ENCODE measurements at regions not wholly inside any gene's neighbourhood (a gene's known extent, or its start where the extent isn't known, plus 50 kb on each side); places are given as distances from the start of the nearest gene placed in this dataset.

DNA sequence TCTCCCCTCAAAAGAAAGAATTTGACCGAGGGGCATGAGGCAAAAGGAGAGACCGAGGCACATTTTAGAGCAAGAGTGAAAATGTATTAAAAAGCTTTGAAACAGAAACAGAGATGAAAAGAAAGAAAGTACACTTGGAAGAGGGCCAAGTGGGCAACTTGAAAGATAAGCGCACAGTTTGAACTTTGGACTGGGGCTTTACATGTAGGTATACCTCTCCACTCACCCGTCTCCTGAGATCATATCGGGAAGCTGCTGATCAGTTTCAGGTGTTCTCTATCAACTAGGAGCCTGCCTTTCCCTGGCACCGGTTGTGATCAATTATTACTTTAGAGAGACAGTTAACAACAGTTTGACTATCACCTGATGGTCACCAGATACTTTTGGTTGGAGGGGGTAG is 2666.5 kb downstream of the ARAP2 start:
- Histone ChIP-seq H3K4me2 (ENCODE audit: low read depth, low read length, poor library complexity, severe bottlenecking) (no peak overlapping the region), H3K9me2 (replicated peaks; ENCODE audit: low read depth, low read length) (no peaks in the 10 kb centered on the region), H3K9ac (ENCODE audit: low read depth, low read length, poor library complexity, severe bottlenecking) (no peak overlapping the region), H3K36me3 (ENCODE audit: insufficient read depth, low read length) (no peaks in the 10 kb centered on the region), H3K4me1 (ENCODE audit: insufficient read depth, low read length, poor library complexity, severe bottlenecking) (no peaks in the 10 kb centered on the region), H4K20me1 (ENCODE audit: insufficient read depth, low read length, poor library complexity, severe bottlenecking) (no peaks in the 10 kb centered on the region), H3K79me2 (ENCODE audit: insufficient read depth, low read length) (no peaks in the 10 kb centered on the region), H3F3A (ENCODE audit: low read depth) (no peaks in the 10 kb centered on the region), H3K27me3 (ENCODE audit: insufficient read depth, low read length, poor library complexity, severe bottlenecking) (no peaks in the 10 kb centered on the region), H2AFZ (ENCODE audit: low read length) (no peak overlapping the region), H3K9me3 (ENCODE audit: insufficient read depth, low read depth, low read length) (no peaks in the 10 kb centered on the region), H3K4me3 (ENCODE audit: low read length, poor library complexity, severe bottlenecking) (no peak overlapping the region)
- TF ChIP-seq CTCF (conservative IDR thresholded peaks at IDR 0.05; ENCODE audit: low read length): no peak
- no peak for TF ChIP-seq EZH2phosphoT487 (IDR thresholded peaks at IDR 0.05; ENCODE audit: borderline replicate concordance)

DNA sequence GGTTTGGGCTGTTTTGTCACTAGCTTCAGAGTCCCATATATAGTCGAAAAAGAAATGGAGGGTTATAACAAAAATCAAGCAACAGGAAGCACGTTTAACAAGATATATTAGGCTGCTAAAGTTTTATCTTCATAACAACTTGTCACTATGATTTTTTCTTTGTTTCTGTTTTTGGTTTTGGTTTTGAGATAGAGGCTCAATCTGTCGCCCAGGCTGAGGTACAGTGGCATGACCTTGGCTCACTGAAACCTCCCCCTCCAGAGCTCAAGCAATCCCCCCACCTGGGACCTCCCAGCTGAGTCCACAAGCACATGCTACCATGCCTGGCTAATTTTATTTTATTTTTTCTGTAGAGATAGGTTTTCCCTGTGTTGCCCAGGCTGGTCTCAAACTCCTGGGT is 2664.4 kb downstream of the ARAP2 start:
- Histone ChIP-seq H3K9me3 (ENCODE audit: insufficient read depth, low read depth, low read length) (no peaks in the 10 kb centered on the region), H3K4me2 (ENCODE audit: low read depth, low read length, poor library complexity, severe bottlenecking) (no peak overlapping the region), H3K27me3 (ENCODE audit: insufficient read depth, low read length, poor library complexity, severe bottlenecking) (no peaks in the 10 kb centered on the region), H3F3A (ENCODE audit: low read depth) (no peaks in the 10 kb centered on the region), H3K4me1 (ENCODE audit: insufficient read depth, low read length, poor library complexity, severe bottlenecking) (no peaks in the 10 kb centered on the region), H4K20me1 (ENCODE audit: insufficient read depth, low read length, poor library complexity, severe bottlenecking) (no peaks in the 10 kb centered on the region), H3K4me3 (ENCODE audit: low read length, poor library complexity, severe bottlenecking) (no peak overlapping the region), H2AFZ (ENCODE audit: low read length) (no peak overlapping the region), H3K36me3 (ENCODE audit: insufficient read depth, low read length) (no peaks in the 10 kb centered on the region), H3K9ac (ENCODE audit: low read depth, low read length, poor library complexity, severe bottlenecking) (no peak overlapping the region), H3K9me2 (replicated peaks; ENCODE audit: low read depth, low read length) (no peaks in the 10 kb centered on the region), H3K79me2 (ENCODE audit: insufficient read depth, low read length) (no peaks in the 10 kb centered on the region)
- TF ChIP-seq EZH2phosphoT487 (IDR thresholded peaks at IDR 0.05; ENCODE audit: borderline replicate concordance): no peak
- TF ChIP-seq CTCF (conservative IDR thresholded peaks at IDR 0.05; ENCODE audit: low read length): no peak

- peaks cover 12% of the 10 kb centered on the region; the same call in 1 of the 2 replicates for H3K9me3 ChIP-seq (ENCODE audit: insufficient read depth, low read depth, low read length)
- no peak overlapping the region for H3K9ac ChIP-seq (ENCODE audit: low read depth, low read length, poor library complexity, severe bottlenecking)
- no peak for TF ChIP-seq CTCF (conservative IDR thresholded peaks at IDR 0.05; ENCODE audit: low read length)
- TF ChIP-seq EZH2phosphoT487 (IDR thresholded peaks at IDR 0.05; ENCODE audit: borderline replicate concordance): no peak
Observed at GRCh38 chr4:33592701-33593100, 2651.6 kb downstream of the ARAP2 start.

More at GRCh38 chr4:33592701-33593100, 2651.6 kb downstream of the ARAP2 start:
- Histone ChIP-seq H4K20me1 (ENCODE audit: insufficient read depth, low read length, poor library complexity, severe bottlenecking) (no peaks in the 10 kb centered on the region), H3K9me2 (replicated peaks; ENCODE audit: low read depth, low read length) (no peaks in the 10 kb centered on the region), H3K27me3 (ENCODE audit: insufficient read depth, low read length, poor library complexity, severe bottlenecking) (no peaks in the 10 kb centered on the region), H3K4me2 (ENCODE audit: low read depth, low read length, poor library complexity, severe bottlenecking) (no peak overlapping the region), H3F3A (ENCODE audit: low read depth) (no peaks in the 10 kb centered on the region), H2AFZ (ENCODE audit: low read length) (no peak overlapping the region), H3K4me3 (ENCODE audit: low read length, poor library complexity, severe bottlenecking) (no peak overlapping the region), H3K79me2 (ENCODE audit: insufficient read depth, low read length) (no peaks in the 10 kb centered on the region), H3K36me3 (ENCODE audit: insufficient read depth, low read length) (no peaks in the 10 kb centered on the region), H3K4me1 (ENCODE audit: insufficient read depth, low read length, poor library complexity, severe bottlenecking) (no peaks in the 10 kb centered on the region)

Measured in Loucy (cell line).